ENCODE measurements at regions not wholly inside any gene's neighbourhood (a gene's known extent, or its start where the extent isn't known, plus 50 kb on each side); places are given as distances from the start of the nearest gene placed in this dataset.

DNA sequence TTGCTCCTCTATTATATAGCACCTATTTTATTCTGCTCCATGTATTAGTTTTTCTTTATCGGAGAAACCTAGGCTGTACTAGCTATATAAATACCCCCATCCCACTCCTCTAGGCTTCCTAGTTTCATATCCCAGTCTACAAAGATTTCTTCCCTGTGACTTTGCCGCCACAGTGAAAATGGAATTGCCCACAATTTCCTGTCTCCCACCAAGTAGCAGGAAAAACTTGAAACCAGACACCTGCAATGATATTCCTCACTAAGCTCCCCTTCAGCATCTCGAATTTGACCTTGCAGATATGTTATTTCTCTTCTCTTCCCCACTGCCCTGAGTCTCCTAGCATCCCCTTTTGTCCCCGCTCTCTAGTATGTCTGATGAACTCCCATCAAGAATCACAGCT is 685.8 kb upstream of the CCDC54 start (continued):
- TF ChIP-seq, protein P1, sequence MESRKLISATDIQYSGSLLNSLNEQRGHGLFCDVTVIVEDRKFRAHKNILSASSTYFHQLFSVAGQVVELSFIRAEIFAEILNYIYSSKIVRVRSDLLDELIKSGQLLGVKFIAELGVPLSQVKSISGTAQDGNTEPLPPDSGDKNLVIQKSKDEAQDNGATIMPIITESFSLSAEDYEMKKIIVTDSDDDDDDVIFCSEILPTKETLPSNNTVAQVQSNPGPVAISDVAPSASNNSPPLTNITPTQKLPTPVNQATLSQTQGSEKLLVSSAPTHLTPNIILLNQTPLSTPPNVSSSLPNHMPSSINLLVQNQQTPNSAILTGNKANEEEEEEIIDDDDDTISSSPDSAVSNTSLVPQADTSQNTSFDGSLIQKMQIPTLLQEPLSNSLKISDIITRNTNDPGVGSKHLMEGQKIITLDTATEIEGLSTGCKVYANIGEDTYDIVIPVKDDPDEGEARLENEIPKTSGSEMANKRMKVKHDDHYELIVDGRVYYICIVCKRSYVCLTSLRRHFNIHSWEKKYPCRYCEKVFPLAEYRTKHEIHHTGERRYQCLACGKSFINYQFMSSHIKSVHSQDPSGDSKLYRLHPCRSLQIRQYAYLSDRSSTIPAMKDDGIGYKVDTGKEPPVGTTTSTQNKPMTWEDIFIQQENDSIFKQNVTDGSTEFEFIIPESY (IDR thresholded peaks at IDR 0.05; ENCODE audit: borderline replicate concordance, low read depth) = no peak
- TF ChIP-seq GATA2 (CRISPR knock-in tag; IDR thresholded peaks at IDR 0.05) (no peak), TCF12 (IDR thresholded peaks at IDR 0.05) (no peak), EP300 (IDR thresholded peaks at IDR 0.05; ENCODE audit: borderline replicate concordance in 1 of 2, low read depth in 1 of 2, low read length in 1 of 2) (no peak), POLR2AphosphoS5 (IDR thresholded peaks at IDR 0.05; ENCODE audit: low read depth, low read length) (no peak), FOSL2 (IDR thresholded peaks at IDR 0.05; ENCODE audit: borderline replicate concordance, low read depth) (no peak), NRF1 (IDR thresholded peaks at IDR 0.05; ENCODE audit: low read depth, low read length) (no peak), RCOR1 (IDR thresholded peaks at IDR 0.05; ENCODE audit: low read length) (no peak), CHD2 (IDR thresholded peaks at IDR 0.05; ENCODE audit: low read length, partially characterized antibody) (no peak), TEAD4 (IDR thresholded peaks at IDR 0.05; ENCODE audit: borderline replicate concordance, insufficient read depth) (no peak), TAF1 (IDR thresholded peaks at IDR 0.05; ENCODE audit: borderline replicate concordance, low read depth, low read length) (no peak), SIN3A (IDR thresholded peaks at IDR 0.05; ENCODE audit: borderline replicate concordance, low read depth, low read length) (no peak), MXI1 (IDR thresholded peaks at IDR 0.05; ENCODE audit: low read depth, low read length) (no peak), USF1 (IDR thresholded peaks at IDR 0.05; ENCODE audit: borderline replicate concordance, low read depth) (no peak)
- TF ChIP-seq, protein P2, sequence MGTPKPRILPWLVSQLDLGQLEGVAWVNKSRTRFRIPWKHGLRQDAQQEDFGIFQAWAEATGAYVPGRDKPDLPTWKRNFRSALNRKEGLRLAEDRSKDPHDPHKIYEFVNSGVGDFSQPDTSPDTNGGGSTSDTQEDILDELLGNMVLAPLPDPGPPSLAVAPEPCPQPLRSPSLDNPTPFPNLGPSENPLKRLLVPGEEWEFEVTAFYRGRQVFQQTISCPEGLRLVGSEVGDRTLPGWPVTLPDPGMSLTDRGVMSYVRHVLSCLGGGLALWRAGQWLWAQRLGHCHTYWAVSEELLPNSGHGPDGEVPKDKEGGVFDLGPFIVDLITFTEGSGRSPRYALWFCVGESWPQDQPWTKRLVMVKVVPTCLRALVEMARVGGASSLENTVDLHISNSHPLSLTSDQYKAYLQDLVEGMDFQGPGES (IDR thresholded peaks at IDR 0.05; ENCODE audit: low read depth, low read length) = no peak

DNA sequence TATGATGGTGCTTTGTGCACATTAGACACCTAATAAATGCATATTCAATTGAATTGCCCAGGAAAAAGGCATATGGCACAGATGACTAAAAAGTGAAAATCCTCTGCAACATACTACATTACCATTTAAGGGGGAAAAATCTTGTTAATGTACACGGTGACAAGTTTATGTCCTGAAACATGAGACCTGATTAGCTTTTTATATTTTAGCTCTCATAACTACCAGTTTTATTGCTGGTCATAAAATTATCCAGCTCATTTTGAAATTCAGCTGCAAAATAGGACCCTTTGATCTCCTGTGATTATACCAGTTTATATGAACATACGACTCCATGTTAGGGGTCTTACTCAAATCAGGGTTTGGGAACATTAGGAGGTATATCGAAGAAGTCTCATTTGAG is 684.6 kb upstream of the CCDC54 start:
- 79% methylated on average over 3 of the region's 3 CpGs for WGBS (ENCODE audit: low lambda C conversion rate)
- no peaks in the 10 kb centered on the region for H3K27me3 ChIP-seq (ENCODE audit: insufficient read depth)
- no peak overlapping the region for H3K4me3 ChIP-seq (ENCODE audit: low read depth in 2 of 2, low read length in 1 of 2)
- no peaks in the 10 kb centered on the region for H3K36me3 ChIP-seq (replicated peaks in 1 of 2; ENCODE audit: control insufficient read depth in 1 of 2, insufficient read depth in 2 of 2, low read length in 1 of 2)
- POLR2A ChIA-PET = no interaction called here
- no peak overlapping the region for H2AFZ ChIP-seq (ENCODE audit: low read depth)
- H4K20me1 ChIP-seq (ENCODE audit: insufficient read depth) = no peaks in the 10 kb centered on the region
- DNase-seq = no peak
- no peaks in the 10 kb centered on the region for H3F3A ChIP-seq (replicated peaks; ENCODE audit: insufficient read depth)
- H3K4me2 ChIP-seq = no peak overlapping the region
- no peak overlapping the region for H3K9ac ChIP-seq
- TF ChIP-seq GABPA (IDR thresholded peaks at IDR 0.05; ENCODE audit: low read depth) (no peak), RFX5 (IDR thresholded peaks at IDR 0.05; ENCODE audit: low read length) (no peak), CHD2 (IDR thresholded peaks at IDR 0.05; ENCODE audit: low read length, partially characterized antibody) (no peak)
- no peaks in the 10 kb centered on the region for H3K9me2 ChIP-seq
- H3K27ac ChIP-seq (ENCODE audit: low read depth in 2 of 2, low read length in 1 of 2) = no peak overlapping the region
- no peaks in the 10 kb centered on the region for H3K79me2 ChIP-seq (ENCODE audit: insufficient read depth)
- H3K9me3 ChIP-seq = no peaks in the 10 kb centered on the region
- H3K4me1 ChIP-seq (ENCODE audit: control insufficient read depth in 1 of 2, insufficient read depth in 2 of 2, low read depth in 1 of 2, low read length in 1 of 2) = peaks cover 0 to 10% of the 10 kb centered on the region in 2 experiments; a peak in 1 of 4 replicates
- CTCF ChIA-PET = no interaction called here

All from SK-N-SH (cell line).